GM18907 (cell line): ENCODE measurements at regions not wholly inside any gene's neighbourhood (a gene's known extent, or its start where the extent isn't known, plus 50 kb on each side); places are given as distances from the start of the nearest gene placed in this dataset.

Experiments used
- ATAC-seq: cut with Tn5 transposase; IDR thresholded peaks from one replicate; pipeline ENCODE4 v1.9.1; 2021; ENCODE audit warnings: mild to moderate bottlenecking, moderate library complexity; ENCODE audit not compliant: unreplicated experiment

GRCh38 chr18:7349181-7349837 is 118.4 kb downstream of the LRRC30 start:
- ATAC-seq: no peak

DNA sequence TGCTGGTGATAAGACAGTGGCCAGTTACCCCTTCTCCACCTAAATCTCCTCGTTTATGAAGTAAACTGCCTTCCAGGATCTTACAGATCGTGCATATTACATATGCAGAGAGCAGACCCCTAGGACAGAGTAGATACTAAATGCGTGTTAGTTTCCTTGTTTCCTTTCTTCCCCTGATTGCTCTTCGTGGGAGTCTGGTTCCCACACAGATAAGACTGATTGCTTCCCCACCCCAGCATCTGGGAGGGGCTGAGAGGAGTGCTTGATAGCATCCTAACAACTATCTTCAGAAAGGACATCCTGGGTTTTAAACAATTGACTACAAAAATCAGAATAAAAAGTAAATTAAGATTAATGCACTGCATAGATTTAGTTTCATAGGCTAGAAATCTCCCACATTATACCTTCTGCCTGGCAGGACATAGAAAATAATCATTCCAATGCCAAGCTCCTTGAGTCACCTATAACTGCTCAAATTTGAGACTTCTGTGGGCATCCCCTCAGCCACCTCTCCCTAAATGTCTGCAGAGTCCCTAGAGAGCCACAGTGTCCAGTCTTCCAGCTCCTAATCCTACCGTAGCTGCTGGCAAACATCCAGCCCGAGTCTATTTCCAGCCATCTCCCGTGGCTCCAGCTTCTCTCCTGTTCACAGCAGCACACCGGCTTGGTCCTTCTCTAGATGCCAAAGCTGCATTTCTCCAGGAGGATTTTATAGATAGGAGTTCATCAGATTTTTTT is 128.3 kb downstream of the LRRC30 start:
- no peak for ATAC-seq

DNA sequence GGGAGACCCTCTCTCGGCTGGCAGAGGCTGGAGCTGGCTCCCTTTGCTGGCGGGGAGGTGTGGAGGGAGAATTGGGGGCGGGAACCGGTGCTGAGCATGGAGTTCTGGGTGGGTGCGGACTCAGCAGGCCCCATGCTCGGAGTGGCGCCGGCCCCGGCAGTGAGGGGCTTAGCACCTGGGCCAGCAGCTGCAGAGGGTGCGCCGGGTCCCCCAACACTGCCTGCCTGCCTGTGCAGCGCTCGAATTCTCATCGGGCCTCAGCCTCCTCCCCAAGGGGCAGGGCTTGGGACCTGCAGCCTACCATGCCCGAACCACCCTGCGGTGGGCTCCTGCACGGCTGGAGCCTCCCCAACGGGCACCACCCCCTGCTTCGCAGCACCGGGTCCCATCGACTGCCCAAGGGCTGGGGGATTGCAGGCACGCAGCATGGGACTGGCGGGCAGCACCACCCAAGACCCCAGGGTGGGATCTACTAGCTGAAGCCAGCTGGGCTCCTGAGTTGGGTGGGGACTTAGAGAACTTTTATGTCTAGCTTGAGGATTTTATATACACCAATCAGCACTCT is 129.8 kb downstream of the LRRC30 start:
- ATAC-seq: no peak

DNA sequence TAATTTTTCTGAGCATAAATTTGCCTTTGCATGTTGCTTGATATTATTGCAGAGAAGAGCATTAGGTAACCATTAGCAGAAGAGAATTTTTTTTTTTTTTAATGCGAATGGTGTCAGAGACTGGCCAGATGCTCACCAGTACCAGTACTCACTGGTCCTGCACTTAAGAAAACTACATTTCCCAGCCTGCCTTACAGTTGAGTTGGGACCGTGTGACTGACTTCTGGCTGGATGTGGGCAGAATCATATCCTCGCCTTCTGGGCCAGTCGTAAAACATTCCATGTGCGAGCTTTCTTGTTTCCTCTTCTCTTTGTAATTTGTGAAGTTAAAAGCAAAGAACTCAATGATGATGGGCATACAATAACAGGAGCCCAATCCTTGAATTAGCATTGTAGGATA is 132.4 kb downstream of the LRRC30 start:
- no peak for ATAC-seq

DNA sequence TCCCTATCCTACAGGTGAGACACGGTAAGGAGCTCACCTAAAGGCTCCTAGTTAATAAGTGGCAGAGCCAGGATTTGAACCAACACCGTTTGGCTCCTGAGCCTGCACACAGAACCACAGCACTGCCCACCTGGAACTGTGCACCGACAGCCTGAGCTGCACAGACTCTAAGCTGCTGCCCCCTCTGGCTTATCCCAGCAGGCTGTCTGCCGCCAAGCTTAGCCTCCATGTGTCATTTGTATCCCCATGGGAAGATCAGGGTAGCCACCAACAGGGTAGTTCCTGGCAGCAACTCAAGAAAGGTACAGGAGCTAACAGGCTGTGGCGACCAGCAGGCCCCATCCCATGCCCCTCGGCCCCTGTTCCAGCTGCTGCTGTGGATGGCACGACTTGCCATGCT is 135.7 kb downstream of the LRRC30 start:
- ATAC-seq: no peak

GRCh38 chr18:7367336-7367735 is 136.4 kb downstream of the LRRC30 start:
- no peak for ATAC-seq

- no peak for ATAC-seq
These were observed 138.1 kb downstream of the LRRC30 start for GRCh38 chr18:7369006-7369405.

DNA sequence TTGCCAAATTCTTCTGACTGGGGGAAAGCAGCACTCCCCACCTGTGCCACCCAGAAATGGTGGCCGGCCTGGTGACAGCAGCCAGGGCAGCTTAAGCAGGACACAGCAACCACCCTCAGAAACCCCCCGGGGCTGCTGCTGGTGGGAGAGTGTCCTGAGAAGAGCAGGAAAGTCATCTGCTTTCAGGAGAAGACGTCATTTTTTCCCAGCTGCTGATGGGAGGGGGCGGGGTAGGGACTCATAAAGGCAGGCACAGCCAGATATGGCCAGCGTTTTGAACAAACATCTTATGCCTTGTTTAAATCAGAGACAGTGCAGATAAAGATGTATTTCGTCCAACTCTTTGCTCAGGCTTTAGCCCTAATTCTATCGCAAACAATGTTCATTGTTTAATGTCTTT is 139.5 kb downstream of the LRRC30 start:
- ATAC-seq: no peak

DNA sequence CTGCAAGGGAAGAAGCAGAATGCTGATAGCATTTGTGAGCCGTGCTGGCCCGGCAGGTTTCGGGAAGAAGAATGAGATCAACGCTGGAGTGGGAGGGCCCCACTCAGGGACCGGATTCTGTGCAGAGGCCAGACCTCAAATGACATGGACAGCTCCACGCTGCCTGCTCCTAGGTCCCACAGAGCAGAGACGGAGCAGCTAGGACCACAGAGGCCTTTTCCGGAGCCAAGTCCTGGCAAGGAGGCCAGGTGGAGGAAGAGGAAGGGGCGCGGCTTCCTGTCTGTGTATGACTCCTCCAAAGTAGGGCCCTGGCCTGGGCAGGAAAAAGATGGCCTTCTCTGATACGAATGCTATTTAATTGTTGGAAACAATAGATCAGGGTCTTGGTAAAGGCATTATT is 139.9 kb downstream of the LRRC30 start:
- no peak for ATAC-seq

DNA sequence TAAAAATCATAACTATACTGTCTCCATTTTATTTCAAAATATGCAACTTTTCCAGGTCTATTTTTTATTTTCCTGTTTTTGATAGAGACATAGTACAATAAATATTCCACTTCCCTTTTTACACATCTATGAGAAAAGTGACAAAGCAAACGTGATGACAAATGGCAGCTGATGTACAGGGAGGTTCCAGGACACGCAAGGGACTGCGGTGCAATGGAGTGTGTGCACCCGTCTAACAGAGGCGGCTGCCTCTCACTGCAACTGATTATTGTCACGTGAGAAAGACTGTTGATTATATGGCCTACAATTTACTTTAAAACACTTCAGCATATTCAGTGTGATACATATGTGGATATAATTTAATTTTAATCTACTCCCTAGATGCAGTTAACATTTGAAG is 142.6 kb downstream of the LRRC30 start:
- no peak for ATAC-seq

- ATAC-seq: no peak
These were observed 150.4 kb downstream of the LRRC30 start for GRCh38 chr18:7381307-7381706.

DNA sequence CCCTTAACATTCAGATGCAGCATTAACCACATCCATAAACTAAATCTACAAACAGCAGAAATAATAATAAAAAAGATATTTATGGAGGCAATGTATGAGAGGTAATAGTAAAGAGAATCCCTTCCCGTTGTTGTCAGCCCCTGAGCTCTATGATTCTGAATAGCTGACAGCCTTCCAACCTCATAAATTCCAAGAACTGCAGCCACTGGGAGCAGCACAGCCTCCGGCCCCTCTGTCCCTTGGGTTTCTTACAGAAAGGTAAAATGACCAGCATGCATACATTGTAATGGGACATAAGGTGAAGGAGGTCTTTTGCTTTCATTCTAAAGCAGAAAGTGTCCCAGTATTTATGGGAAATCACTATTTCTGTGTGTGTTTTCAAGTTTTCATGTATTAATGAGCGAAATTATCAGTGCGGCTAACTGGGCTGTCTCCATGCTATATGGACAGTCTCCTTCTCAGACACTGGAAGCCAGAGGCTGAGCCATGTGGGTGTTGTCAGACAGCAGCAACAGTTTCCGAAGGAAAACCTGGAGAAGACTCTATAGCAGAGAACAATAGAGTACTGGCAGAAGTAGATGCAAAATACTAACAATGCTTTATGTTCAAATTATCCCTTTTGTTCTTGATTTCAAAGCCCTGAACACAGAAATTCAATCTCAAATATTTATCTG is 151.6 kb downstream of the LRRC30 start:
- no peak for ATAC-seq

- no peak for ATAC-seq
These were observed 152.4 kb downstream of the LRRC30 start for GRCh38 chr18:7383002-7383980.

DNA sequence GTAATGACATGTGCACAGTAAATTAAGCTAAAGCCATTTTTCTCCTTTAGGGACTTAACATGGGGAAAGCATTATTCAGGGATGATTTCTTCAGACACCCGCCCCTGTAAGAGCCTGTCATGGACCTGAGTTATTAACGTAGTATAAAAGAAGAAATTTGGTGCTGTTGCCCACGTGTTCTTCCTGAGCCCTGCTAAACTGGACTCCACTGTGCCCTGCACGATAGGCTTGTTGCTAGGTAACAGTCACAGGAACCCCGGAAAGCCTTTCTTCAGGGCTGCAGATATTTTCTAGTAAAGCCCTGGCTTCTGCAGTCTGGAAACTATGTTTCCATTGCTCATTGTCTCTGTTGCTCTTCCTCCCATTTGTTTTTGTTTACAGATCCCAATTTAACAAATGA is 157.9 kb downstream of the LRRC30 start:
- ATAC-seq: no peak

- no peak for ATAC-seq
These were observed 160.0 kb downstream of the LRRC30 start for GRCh38 chr18:7390731-7391492.

DNA sequence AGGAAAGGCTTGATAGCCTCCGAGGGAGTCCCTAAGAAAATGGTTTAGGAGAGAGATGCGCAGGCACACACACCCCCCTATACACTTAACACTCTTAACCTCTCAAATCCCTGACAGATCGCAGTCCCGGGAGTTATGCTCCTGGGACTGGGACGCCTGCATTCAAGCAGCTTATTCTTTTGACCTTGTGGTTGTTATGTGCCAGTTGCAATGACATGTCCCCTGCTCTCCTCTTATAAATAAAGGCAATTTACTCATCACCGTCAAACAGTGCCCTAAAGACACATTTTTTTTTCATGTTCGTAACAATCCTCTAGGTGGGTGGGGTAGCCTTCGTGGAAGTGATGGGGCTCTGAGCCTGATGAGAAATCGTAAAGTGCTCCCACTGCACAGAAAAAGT is 162.2 kb downstream of the LRRC30 start:
- ATAC-seq: no peak

DNA sequence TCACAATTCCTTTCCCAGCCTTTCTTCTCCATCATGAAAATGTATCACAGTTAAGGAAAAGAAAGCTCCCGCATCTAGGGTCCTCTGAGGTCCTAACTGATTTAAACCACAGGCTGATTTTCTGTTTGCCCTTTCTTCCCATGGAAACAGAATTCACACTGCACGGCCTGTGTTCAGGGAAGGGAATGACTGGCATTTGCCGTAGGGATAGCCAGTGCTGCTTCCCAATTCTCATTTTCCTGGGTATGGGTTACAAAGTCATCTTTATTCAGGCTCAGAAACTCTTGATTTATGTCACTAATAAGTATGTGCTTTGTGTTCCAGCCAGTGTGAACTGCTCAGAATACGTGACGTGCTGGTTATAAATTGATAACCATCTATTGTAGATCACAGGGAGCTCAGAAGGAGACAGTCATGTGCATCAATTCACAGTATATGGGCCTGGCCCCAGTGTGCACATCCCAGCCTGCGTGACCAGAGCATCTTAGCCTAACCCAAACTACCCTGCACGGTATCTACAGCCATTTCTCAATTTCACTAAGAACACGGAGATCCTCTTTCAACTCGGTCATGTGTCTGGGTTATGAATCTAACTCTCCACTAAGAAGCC is 163.3 kb downstream of the LRRC30 start:
- no peak for ATAC-seq

DNA sequence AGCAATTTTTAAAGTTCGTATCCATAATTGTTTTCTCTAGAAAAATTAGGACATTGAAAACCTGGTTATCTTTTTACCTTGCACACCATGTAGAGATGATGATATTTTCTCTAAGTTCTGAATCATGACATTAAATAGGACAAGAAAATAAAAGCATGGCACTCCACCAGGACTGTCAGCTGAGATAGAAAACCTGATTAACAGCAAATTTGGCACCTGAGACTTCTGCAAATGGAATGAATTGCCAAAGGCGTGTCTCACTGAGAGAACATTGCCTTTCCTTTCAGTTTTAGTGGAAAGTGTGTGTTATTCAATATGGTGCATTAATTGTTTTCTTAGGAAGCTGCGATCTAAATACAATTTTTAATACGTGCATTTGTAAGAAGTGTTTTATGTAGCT is 164.7 kb downstream of the LRRC30 start:
- ATAC-seq: no peak

GRCh38 chr18:7413906-7414305 is 153.2 kb upstream of the PTPRM start:
- no peak for ATAC-seq

DNA sequence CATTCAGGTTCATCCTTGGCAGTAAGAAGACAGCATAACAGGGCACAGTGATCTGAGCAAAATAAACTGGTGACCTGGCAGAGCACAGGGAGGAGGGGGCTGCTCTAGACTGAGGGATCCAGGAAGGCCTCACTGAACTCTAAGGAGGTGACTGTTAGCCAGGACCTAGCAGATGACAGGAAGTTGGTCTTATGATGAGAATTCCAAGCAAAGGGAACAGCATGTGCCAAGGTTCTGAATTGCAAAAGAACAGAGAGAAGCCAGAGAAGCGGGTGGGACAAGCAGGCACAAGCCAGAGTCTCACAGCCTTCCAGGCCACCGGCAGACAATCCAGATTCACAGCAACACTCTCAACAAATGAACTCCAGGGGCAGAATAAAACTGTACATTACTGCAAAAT is 152.7 kb upstream of the PTPRM start:
- ATAC-seq: no peak
